Hepatocyte (in vitro differentiated cells): ENCODE measurements at regions not wholly inside any gene's neighbourhood (a gene's known extent, or its start where the extent isn't known, plus 50 kb on each side); places are given as distances from the start of the nearest gene placed in this dataset.
"Not testable (repeated sequence)": the region's sequence is repeated elsewhere in the genome, so short reads cannot be mapped to it uniquely, and the experiment has no call there.

ENCODE experiments used
- DNase-seq: peaks from one replicate; pipeline ENCODE4 v3.0.0-alpha.2; 2016; ENCODE audit warnings: low spot score
- H2AFZ ChIP-seq: fragments of 200-600 bp; sonication (generic); 2 replicates; pipeline ENCODE4 v1.6.0; 2016; ENCODE audit warnings: antibody characterized with exemption, mild to moderate bottlenecking
- H3K27ac ChIP-seq: fragments of 200-600 bp; sonication (generic); 2 replicates; pipeline ENCODE4 v1.5.1; 2016; ENCODE audit warnings: mild to moderate bottlenecking
- H3K27me3 ChIP-seq: fragments of 200-600 bp; sonication (generic); 2 replicates; pipeline ENCODE4 v1.6.1; 2016
- H3K36me3 ChIP-seq: fragments of 200-600 bp; sonication (generic); replicated peaks from 2 replicates; pipeline ENCODE4 v1.5.1; 2016; ENCODE audit warnings: low read depth; ENCODE audit not compliant: insufficient read depth
- H3K4me1 ChIP-seq: fragments of 200-600 bp; sonication (generic); 2 replicates; pipeline ENCODE4 v1.5.1; 2016; ENCODE audit warnings: mild to moderate bottlenecking, moderate library complexity; ENCODE audit not compliant: insufficient read depth
- H3K4me2 ChIP-seq: fragments of 200-600 bp; sonication (generic); 2 replicates; pipeline ENCODE4 v1.6.0; 2016
- H3K4me3 ChIP-seq: fragments of 200-600 bp; sonication (generic); 2 replicates; pipeline ENCODE4 v1.5.1; 2016; ENCODE audit warnings: mild to moderate bottlenecking
- H3K79me2 ChIP-seq: fragments of 200-600 bp; sonication (generic); 2 replicates; pipeline ENCODE4 v1.6.0; 2017; ENCODE audit warnings: mild to moderate bottlenecking
- H3K9me2 ChIP-seq: fragments of 200-600 bp; sonication (generic); replicated peaks from 2 replicates; pipeline ENCODE4 v1.6.0; 2017; ENCODE audit warnings: mild to moderate bottlenecking; ENCODE audit not compliant: insufficient read depth
- H3K9me3 ChIP-seq: fragments of 200-600 bp; sonication (generic); 2 replicates; pipeline ENCODE4 v1.5.1; 2016; ENCODE audit warnings: low read depth, mild to moderate bottlenecking
- H4K20me1 ChIP-seq: fragments of 200-600 bp; sonication (generic); 2 replicates; pipeline ENCODE4 v1.6.0; 2016; ENCODE audit warnings: mild to moderate bottlenecking; ENCODE audit not compliant: insufficient read depth, poor library complexity, severe bottlenecking
- EZH2 ChIP-seq: fragments of 200-600 bp; sonication (generic); IDR thresholded peaks from 2 replicates; pipeline ENCODE4 v1.6.1; 2016; ENCODE audit warnings: antibody characterized with exemption, mild to moderate bottlenecking, borderline replicate concordance
- EZH2phosphoT487 ChIP-seq: fragments of 200-600 bp; sonication (generic); IDR thresholded peaks from one replicate; pipeline ENCODE4 v1.6.1; 2018; ENCODE audit warnings: antibody characterized with exemption, mild to moderate bottlenecking, low read depth, moderate library complexity; ENCODE audit not compliant: unreplicated experiment, severe bottlenecking
- WGBS: methylation state at CpG from one replicate; pipeline ENCODE4 v1.1.6; 2016; ENCODE audit warnings: low lambda C conversion rate; ENCODE audit errors: missing lambda C conversion rate; 5-methylcytosine and 5-hydroxymethylcytosine counted together
- TF ChIP-seq, protein P1 (sequence below): fragments of 200-600 bp; sonication (generic); IDR thresholded peaks from 2 replicates; pipeline ENCODE4 v1.5.1; 2016; ENCODE audit warnings: antibody characterized with exemption, mild to moderate bottlenecking; ENCODE audit not compliant: poor library complexity

DNA sequence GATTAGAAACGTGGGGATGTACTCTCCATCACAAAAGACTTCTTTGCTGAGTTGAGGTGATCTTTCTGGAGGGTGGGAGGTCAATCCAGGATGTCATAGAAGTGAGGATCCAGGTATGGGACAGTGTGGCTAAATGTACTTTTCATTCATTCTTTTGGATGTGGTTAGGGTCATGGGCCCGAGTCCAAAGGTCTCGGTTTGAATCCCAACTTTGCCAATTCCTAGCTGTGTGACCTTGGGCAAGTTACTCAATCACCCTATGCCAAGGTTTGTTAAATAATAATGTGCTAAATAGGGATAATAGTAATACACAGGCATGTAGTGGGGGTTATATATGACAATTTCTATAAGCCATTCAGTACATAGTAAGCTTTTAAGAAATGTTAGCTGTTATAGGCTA, 91.4 kb downstream of the SAMD9 start:
- H3K27me3 ChIP-seq, result no peaks in the 10 kb centered on the region
- DNase-seq, result no peak
- no peaks in the 10 kb centered on the region for H4K20me1 ChIP-seq
- H3K9me2 ChIP-seq, result no peaks in the 10 kb centered on the region
- TF ChIP-seq, protein P1, sequence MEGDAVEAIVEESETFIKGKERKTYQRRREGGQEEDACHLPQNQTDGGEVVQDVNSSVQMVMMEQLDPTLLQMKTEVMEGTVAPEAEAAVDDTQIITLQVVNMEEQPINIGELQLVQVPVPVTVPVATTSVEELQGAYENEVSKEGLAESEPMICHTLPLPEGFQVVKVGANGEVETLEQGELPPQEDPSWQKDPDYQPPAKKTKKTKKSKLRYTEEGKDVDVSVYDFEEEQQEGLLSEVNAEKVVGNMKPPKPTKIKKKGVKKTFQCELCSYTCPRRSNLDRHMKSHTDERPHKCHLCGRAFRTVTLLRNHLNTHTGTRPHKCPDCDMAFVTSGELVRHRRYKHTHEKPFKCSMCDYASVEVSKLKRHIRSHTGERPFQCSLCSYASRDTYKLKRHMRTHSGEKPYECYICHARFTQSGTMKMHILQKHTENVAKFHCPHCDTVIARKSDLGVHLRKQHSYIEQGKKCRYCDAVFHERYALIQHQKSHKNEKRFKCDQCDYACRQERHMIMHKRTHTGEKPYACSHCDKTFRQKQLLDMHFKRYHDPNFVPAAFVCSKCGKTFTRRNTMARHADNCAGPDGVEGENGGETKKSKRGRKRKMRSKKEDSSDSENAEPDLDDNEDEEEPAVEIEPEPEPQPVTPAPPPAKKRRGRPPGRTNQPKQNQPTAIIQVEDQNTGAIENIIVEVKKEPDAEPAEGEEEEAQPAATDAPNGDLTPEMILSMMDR, result no peak
- TF ChIP-seq EZH2 (no peak), EZH2phosphoT487 (no peak)
- no peak overlapping the region for H3K4me3 ChIP-seq
- no peaks in the 10 kb centered on the region for H3K79me2 ChIP-seq
- no peak overlapping the region for H3K27ac ChIP-seq
- no peaks in the 10 kb centered on the region for H3K36me3 ChIP-seq
- H3K9me3 ChIP-seq, result no peaks in the 10 kb centered on the region
- WGBS, result 67% methylated on average over 3 of the region's 3 CpGs
- no peaks in the 10 kb centered on the region for H3K4me1 ChIP-seq
- no peak overlapping the region for H3K4me2 ChIP-seq
- no peak overlapping the region for H2AFZ ChIP-seq

DNA sequence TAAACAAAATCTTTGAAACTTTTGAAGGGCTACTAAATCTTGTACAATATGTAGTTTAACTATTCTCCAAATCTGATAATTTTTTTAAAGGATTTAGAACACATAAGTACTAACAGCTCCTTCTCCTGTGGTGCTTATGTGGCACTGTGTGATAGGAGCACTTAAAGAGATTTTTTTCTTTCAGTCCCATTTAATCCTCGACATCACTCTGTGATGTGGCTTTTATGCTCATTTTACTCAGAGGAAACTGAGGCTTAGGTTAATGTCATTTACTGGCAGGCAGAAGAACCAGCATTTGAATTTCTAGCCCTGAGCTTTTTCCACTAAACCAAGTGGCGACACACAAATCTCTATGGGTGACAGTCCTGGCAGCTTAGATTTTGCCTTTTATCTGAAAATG, 92.4 kb downstream of the SAMD9 start:
- Histone ChIP-seq H2AFZ (no peak overlapping the region), H3K79me2 (no peaks in the 10 kb centered on the region), H4K20me1 (no peaks in the 10 kb centered on the region), H3K4me2 (no peak overlapping the region), H3K27me3 (no peaks in the 10 kb centered on the region), H3K36me3 (no peaks in the 10 kb centered on the region), H3K9me2 (no peaks in the 10 kb centered on the region), H3K27ac (no peak overlapping the region), H3K4me3 (no peak overlapping the region), H3K4me1 (no peaks in the 10 kb centered on the region), H3K9me3 (no peaks in the 10 kb centered on the region)
- DNase-seq, result no peak
- TF ChIP-seq EZH2phosphoT487 (no peak), EZH2 (no peak)
- TF ChIP-seq, protein P1, result no peak
- 77% methylated on average over 2 of the region's 2 CpGs for WGBS

DNA sequence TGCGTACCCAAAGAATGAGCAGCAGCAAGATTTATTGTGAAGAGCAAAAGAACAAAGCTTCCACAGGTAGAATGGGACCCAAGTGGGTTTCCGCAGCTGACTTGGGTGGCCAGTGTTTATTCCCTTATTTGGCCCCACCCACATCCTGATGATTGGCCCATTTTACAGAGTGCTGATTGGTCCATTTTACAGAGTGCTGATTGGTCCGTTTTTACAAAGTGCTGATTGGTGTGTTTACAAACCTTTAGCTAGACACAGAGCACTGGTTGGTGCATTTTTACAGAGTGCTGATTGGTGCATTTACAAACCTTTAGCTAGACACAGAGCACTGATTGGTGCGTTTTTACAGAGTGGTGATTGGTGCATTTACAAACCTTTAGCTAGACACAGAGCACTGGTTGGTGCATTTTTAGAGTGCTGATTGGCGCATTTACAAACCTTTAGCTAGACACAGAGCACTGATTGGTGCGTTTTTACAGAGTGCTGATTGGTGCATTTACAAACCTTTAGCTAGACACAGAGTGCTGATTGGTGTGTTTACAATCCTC, 94.8 kb downstream of the SAMD9 start:
- not testable (repeated sequence) for H3K27ac ChIP-seq, H3K9me2 ChIP-seq, H3K4me1 ChIP-seq, H3K27me3 ChIP-seq, H3K79me2 ChIP-seq, H3K4me2 ChIP-seq, DNase-seq, H2AFZ ChIP-seq, H3K9me3 ChIP-seq, H3K4me3 ChIP-seq, H4K20me1 ChIP-seq, H3K36me3 ChIP-seq
- 85% methylated on average over 6 of the region's 6 CpGs for WGBS

DNA sequence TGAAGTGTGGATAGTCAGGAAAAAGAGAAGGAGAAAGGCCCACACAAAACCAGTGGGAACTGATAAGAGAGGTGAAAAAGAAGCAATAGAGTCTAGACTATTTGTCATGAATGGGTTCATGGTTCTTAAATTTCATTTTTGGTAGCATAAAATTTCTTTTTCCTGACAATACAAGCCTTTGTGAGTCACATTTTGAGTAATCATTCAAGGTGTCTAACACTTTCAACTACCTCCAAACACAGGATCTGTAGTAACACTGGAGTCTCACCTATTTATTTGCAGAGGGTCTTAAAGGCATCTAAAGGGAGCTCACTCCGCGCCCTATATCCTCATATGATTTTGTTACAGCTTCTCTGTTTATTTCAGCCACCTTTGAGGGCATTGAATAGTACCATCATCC, 96.0 kb downstream of the SAMD9 start:
- H3K9me2 ChIP-seq, result no peaks in the 10 kb centered on the region
- H3K27me3 ChIP-seq, result no peaks in the 10 kb centered on the region
- H3K4me3 ChIP-seq, result no peak overlapping the region
- no peak overlapping the region for H3K27ac ChIP-seq
- DNase-seq, result no peak
- H3K79me2 ChIP-seq, result no peaks in the 10 kb centered on the region
- WGBS, result 73% methylated on average over 2 of the region's 2 CpGs
- no peak overlapping the region for H3K4me2 ChIP-seq
- H4K20me1 ChIP-seq, result no peaks in the 10 kb centered on the region
- H2AFZ ChIP-seq, result no peak overlapping the region
- H3K36me3 ChIP-seq, result no peaks in the 10 kb centered on the region
- no peaks in the 10 kb centered on the region for H3K9me3 ChIP-seq
- TF ChIP-seq, protein P1, result no peak
- TF ChIP-seq EZH2phosphoT487, result no peak
- no peak for TF ChIP-seq EZH2
- H3K4me1 ChIP-seq, result peaks cover 11% of the 10 kb centered on the region
